ENCODE measurements at regions not wholly inside any gene's neighbourhood (a gene's known extent, or its start where the extent isn't known, plus 50 kb on each side); places are given as distances from the start of the nearest gene placed in this dataset.

GRCh38 chr20:22701679-22702308 lies 117.4 kb upstream of the FOXA2 start:
- no peak for DNase-seq
- dilution Hi-C loops (cut with HindIII; ENCODE audit: low sequenced_read_pairs, unreplicated experiment) (no loop called here), in situ Hi-C loops (cut with MboI; ENCODE audit: low sequenced_read_pairs) (no loop called here), intact Hi-C loops (cut with micrococcal nuclease) (no loop called here)
- Histone ChIP-seq H4K8ac (ENCODE audit: low read depth in 2 of 2, low read length in 2 of 2) (no peak overlapping the region), H2AK9ac (replicated peaks; ENCODE audit: low read depth, low read length, poor library complexity) (no peak overlapping the region), H3K9ac (ENCODE audit: low read depth, low read length) (no peak overlapping the region), H2AFZ (replicated peaks; ENCODE audit: low read length, poor library complexity) (no peak overlapping the region), H3K23ac (ENCODE audit: low read depth, low read length) (no peak overlapping the region), H3K9me3 (ENCODE audit: control insufficient read depth, insufficient read depth, low read length) (no peaks in the 10 kb centered on the region), H3K9me1 (ENCODE audit: insufficient read depth, low read length) (no peaks in the 10 kb centered on the region), H2BK15ac (ENCODE audit: low read depth, low read length) (no peak overlapping the region), H2BK20ac (ENCODE audit: low read depth, low read length) (no peak overlapping the region), H3K4me3 (ENCODE audit: insufficient read depth, low read depth, low read length) (no peak overlapping the region), H3K56ac (ENCODE audit: extremely low read depth, insufficient read depth, low read length) (no peak overlapping the region), H3K18ac (ENCODE audit: low read depth, low read length) (no peak overlapping the region), H2BK120ac (ENCODE audit: low read depth, low read length) (no peak overlapping the region), H2BK5ac (ENCODE audit: low read depth, low read length, poor library complexity, severe bottlenecking) (no peak overlapping the region), H4K20me1 (ENCODE audit: insufficient read depth, low read length) (no peaks in the 10 kb centered on the region), H3K27ac (ENCODE audit: insufficient read depth, low read length) (no peak overlapping the region), H3K4me2 (ENCODE audit: low read depth, low read length) (no peak overlapping the region), H3K14ac (replicated peaks; ENCODE audit: low read depth, low read length) (no peak overlapping the region), H3K27me3 (ENCODE audit: control insufficient read depth, insufficient read depth, low read length) (peaks cover 4% of the 10 kb centered on the region; the same call in 1 of the 2 replicates), H3K4me1 (ENCODE audit: control insufficient read depth, insufficient read depth, low read length) (no peaks in the 10 kb centered on the region), H3K79me1 (ENCODE audit: low read depth in 1 of 2, low read length in 2 of 2) (no peaks in the 10 kb centered on the region), H2AK5ac (ENCODE audit: low read depth, low read length) (no peak overlapping the region), H4K91ac (ENCODE audit: insufficient read depth, low read depth, low read length) (no peak overlapping the region), H3K36me3 (ENCODE audit: control insufficient read depth, insufficient read depth, low read length) (no peaks in the 10 kb centered on the region), H3K4ac (ENCODE audit: low read depth, low read length) (no peak overlapping the region), H4K5ac (ENCODE audit: low read depth, low read length) (no peak overlapping the region)
- WGBS, 2 experiments (ENCODE audit: extremely low coverage in 2 of 2, insufficient read length in 1 of 2): no CpG with 5 or more reads among the region's 1 CpG
- no TSS peak for BruUV-seq (replicated peaks)
- ATAC-seq (ENCODE audit: low read depth): no peak
- CTCF ChIA-PET: interaction anchor here (1.0 to 2.0 kb wide), 2 partner anchors 10 to 639 kb away, joined by 5 to 7 read pairs; no protein-coding TSS in a partner anchor
- POLR2A ChIA-PET (ENCODE audit: unreplicated experiment): no interaction called here
- TF ChIP-seq USF2 (IDR thresholded peaks at IDR 0.05; ENCODE audit: low read depth, low read length): no peak
- no peak for TF ChIP-seq RFX5 (IDR thresholded peaks at IDR 0.05; ENCODE audit: low read depth, low read length)
- no peak for TF ChIP-seq RCOR1 (IDR thresholded peaks at IDR 0.05; ENCODE audit: insufficient replicate concordance, low read length)
- no peak for TF ChIP-seq MAFK (IDR thresholded peaks at IDR 0.05; ENCODE audit: low read depth, low read length)
- no peak for TF ChIP-seq POLR2A (IDR thresholded peaks at IDR 0.05; ENCODE audit: low read depth, low read length)
- TF ChIP-seq ELK1 (IDR thresholded peaks at IDR 0.05; ENCODE audit: borderline replicate concordance, low read depth, low read length): no peak
- TF ChIP-seq RAD21 (IDR thresholded peaks at IDR 0.05; ENCODE audit: low read length): no peak
- TF ChIP-seq CHD1 (IDR thresholded peaks at IDR 0.05; ENCODE audit: low read depth, low read length): no peak
- no peak for TF ChIP-seq MAZ (IDR thresholded peaks at IDR 0.05; ENCODE audit: borderline replicate concordance, low read depth, low read length)
- TF ChIP-seq CTCF (conservative IDR thresholded peaks at IDR 0.05; ENCODE audit: low read depth, low read length): no peak
- no peak for TF ChIP-seq CEBPB (IDR thresholded peaks at IDR 0.05; ENCODE audit: low read depth, low read length)
- TF ChIP-seq MXI1 (IDR thresholded peaks at IDR 0.05; ENCODE audit: borderline replicate concordance, low read depth, low read length): no peak
- TF ChIP-seq BHLHE40 (IDR thresholded peaks at IDR 0.05; ENCODE audit: low read depth, low read length): no peak
- TF ChIP-seq SMC3 (IDR thresholded peaks at IDR 0.05; ENCODE audit: low read depth, low read length): no peak
- no peak for TF ChIP-seq FOS (IDR thresholded peaks at IDR 0.05; ENCODE audit: low read depth, low read length)
- no peak for TF ChIP-seq NFE2L2 (IDR thresholded peaks at IDR 0.05; ENCODE audit: low read depth, low read length)
